ENCODE measurements at regions not wholly inside any gene's neighbourhood (a gene's known extent, or its start where the extent isn't known, plus 50 kb on each side); places are given as distances from the start of the nearest gene placed in this dataset.

DNA sequence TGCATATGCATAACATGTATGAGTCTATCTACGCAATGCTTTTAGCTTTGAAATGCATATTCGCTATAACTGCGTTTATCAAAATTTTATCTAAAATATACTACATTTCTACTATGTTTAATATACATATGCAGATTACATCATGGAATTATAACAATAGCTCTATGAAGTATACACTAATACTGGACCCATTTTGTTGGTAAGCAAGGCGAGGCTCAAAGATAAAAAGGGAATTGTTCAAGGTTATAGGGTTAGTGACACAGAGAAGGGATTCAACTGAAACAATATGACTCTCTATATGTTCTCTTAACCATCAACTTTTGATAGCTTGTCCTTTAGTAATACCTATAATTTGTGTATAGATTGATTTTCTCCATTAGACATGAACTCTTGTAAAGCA, 60.9 kb upstream of the SMIM36 start:
- Histone ChIP-seq H3K4me3 (ENCODE audit: insufficient read depth, low read depth, low read length) (no peak overlapping the region), H3K9me3 (ENCODE audit: control insufficient read depth, low read length) (no peaks in the 10 kb centered on the region), H3K4me1 (ENCODE audit: control insufficient read depth, insufficient read depth, low read length) (peaks cover 6% of the 10 kb centered on the region), H3K27me3 (ENCODE audit: control insufficient read depth, insufficient read depth, low read length, poor library complexity, severe bottlenecking) (no peaks in the 10 kb centered on the region), H3K36me3 (ENCODE audit: control insufficient read depth, insufficient read depth, low read length) (no peaks in the 10 kb centered on the region), H3K27ac (ENCODE audit: insufficient read depth, low read depth, low read length, poor library complexity, severe bottlenecking) (no peak overlapping the region)
- WGBS, 2 experiments: 88 to 90% methylated on average over 4 of the region's 4 CpGs

GRCh38 chr17:55571095-55571494, 59.8 kb upstream of the SMIM36 start:
- H3K27me3 ChIP-seq (ENCODE audit: control insufficient read depth, insufficient read depth, low read length, poor library complexity, severe bottlenecking): no peaks in the 10 kb centered on the region
- 81 to 100% methylated on average over 2 of the region's 2 CpGs for WGBS, 2 experiments
- no peak overlapping the region for H3K4me3 ChIP-seq (ENCODE audit: insufficient read depth, low read depth, low read length)
- H3K36me3 ChIP-seq (ENCODE audit: control insufficient read depth, insufficient read depth, low read length): no peaks in the 10 kb centered on the region
- H3K4me1 ChIP-seq (ENCODE audit: control insufficient read depth, insufficient read depth, low read length): peaks cover 7% of the 10 kb centered on the region
- H3K9me3 ChIP-seq (ENCODE audit: control insufficient read depth, low read length): no peaks in the 10 kb centered on the region
- H3K27ac ChIP-seq (ENCODE audit: insufficient read depth, low read depth, low read length, poor library complexity, severe bottlenecking): no peak overlapping the region

DNA sequence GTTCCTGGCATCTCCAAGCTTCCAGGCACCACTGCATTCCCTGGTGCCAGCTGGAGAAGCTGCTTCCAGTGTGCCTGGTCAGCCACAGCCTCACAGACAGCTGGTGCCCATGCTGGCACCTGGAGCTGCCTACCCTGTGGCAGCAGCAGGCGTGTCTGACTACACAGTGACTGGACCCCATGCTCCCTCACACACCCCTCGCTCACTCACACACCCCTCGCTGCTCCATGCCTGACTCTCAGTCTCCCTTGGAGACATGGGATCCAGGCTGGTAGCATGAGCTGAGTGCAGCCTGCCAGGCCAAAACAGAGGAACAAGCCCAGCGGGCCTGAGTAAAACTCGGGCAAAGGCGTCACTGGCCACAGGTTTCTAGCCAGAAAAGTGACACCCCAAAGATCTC, 59.1 kb upstream of the SMIM36 start:
- Histone ChIP-seq H3K36me3 (ENCODE audit: control insufficient read depth, insufficient read depth, low read length) (no peaks in the 10 kb centered on the region), H3K4me3 (ENCODE audit: insufficient read depth, low read depth, low read length) (no peak overlapping the region), H3K4me1 (ENCODE audit: control insufficient read depth, insufficient read depth, low read length) (peaks cover 7% of the 10 kb centered on the region), H3K27ac (ENCODE audit: insufficient read depth, low read depth, low read length, poor library complexity, severe bottlenecking) (no peak overlapping the region), H3K27me3 (ENCODE audit: control insufficient read depth, insufficient read depth, low read length, poor library complexity, severe bottlenecking) (no peaks in the 10 kb centered on the region), H3K9me3 (ENCODE audit: control insufficient read depth, low read length) (no peaks in the 10 kb centered on the region)
- WGBS, 2 experiments: 88 to 93% methylated on average over 6 of the region's 6 CpGs

DNA sequence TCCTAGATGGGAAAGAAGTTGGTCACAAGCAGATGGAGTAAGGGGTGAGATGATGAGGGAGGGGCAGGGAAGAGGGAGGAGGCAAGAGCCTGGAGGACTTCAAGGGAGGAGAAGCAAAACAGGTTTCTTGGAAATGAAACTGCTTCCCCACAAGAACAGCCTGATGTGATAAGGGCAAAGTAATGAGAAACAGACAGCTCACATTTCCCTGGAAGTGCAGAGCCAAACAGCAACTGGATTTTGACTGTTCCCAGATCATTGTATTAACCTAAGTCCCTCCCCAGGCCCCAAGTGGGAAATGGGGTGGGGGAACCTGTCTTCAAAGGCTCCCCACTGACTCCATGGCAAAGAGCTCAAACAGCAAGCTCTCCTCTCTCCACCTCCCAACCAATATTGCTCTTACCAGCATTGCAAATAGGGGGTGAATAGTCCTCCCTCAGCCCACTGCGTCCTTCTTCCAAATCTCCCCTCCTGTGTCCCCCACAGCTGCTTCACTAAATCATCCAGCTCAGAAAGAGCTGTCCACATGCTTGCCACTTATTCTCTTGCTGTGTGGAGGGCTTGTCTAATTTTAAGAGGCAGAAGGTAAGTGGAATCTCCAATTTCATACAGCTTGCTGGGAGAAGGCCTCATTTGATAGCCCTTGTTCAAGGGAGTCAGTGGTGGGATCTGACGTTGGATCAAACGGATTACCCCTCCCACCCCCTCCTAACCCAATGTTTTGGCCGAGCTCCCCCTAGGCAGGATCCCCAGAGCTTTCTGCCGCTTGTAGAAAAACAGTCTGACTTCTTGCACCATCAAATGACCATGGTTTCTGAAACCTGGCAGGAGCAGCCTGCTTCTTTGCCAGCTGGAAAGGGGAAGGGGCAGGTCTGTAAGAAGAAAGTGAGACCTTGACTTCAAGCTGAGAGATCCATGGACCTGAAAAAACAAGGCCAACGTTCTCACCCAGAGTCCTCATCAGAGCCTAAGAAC, 56.3 kb upstream of the SMIM36 start:
- Histone ChIP-seq H3K9me3 (ENCODE audit: control insufficient read depth, low read length) (no peaks in the 10 kb centered on the region), H3K4me1 (ENCODE audit: control insufficient read depth, insufficient read depth, low read length) (peaks cover 7% of the 10 kb centered on the region), H3K27me3 (ENCODE audit: control insufficient read depth, insufficient read depth, low read length, poor library complexity, severe bottlenecking) (no peaks in the 10 kb centered on the region), H3K4me3 (ENCODE audit: insufficient read depth, low read depth, low read length) (no peak overlapping the region), H3K36me3 (ENCODE audit: control insufficient read depth, insufficient read depth, low read length) (no peaks in the 10 kb centered on the region), H3K27ac (ENCODE audit: insufficient read depth, low read depth, low read length, poor library complexity, severe bottlenecking) (no peak overlapping the region)
- WGBS, 2 experiments: 60% methylated on average over 6 of the region's 6 CpGs

DNA sequence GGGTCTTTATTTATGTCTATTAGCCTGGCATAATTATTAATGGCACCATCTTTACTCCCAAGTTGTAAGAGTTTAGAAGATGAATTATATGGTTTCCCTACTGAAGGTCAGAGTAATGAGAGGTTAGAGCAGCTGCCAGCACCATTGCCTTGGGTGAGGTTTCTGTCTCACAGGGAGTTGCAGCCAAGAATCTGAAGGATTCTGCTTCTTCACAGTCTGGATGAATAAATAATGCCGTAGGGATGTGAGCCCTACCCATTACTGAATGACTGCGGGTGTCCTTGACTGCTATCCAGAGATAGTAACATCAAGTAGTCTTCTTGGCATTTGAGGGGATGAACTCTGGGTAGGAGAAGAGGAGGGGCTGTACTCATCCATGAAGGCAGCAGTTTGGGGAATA, 52.8 kb upstream of the SMIM36 start:
- 91 to 93% methylated on average over 2 of the region's 2 CpGs for WGBS, 2 experiments
- H3K9me3 ChIP-seq (ENCODE audit: control insufficient read depth, low read length): no peaks in the 10 kb centered on the region
- no peak overlapping the region for H3K4me3 ChIP-seq (ENCODE audit: insufficient read depth, low read depth, low read length)
- H3K4me1 ChIP-seq (ENCODE audit: control insufficient read depth, insufficient read depth, low read length): peaks cover 7% of the 10 kb centered on the region
- no peaks in the 10 kb centered on the region for H3K36me3 ChIP-seq (ENCODE audit: control insufficient read depth, insufficient read depth, low read length)
- H3K27me3 ChIP-seq (ENCODE audit: control insufficient read depth, insufficient read depth, low read length, poor library complexity, severe bottlenecking): no peaks in the 10 kb centered on the region
- no peak overlapping the region for H3K27ac ChIP-seq (ENCODE audit: insufficient read depth, low read depth, low read length, poor library complexity, severe bottlenecking)

DNA sequence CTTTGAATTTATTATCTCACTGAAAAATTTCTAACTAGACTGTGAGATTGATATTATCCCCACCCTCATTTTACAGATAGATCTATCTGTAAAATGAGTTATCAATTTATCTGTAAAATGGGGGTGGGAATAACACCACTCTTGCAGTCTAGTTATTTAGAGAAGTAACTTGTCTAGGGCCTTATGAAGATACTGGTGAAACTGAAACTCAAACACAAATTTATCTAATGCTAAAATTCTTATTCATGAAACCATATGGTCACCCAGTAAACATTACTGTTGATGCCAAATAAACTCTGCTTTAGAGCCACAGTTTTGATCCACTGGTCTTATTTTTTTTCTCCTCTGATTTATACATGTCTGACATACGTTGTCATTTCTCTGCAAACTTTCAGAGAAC, 52.1 kb upstream of the SMIM36 start:
- H3K9me3 ChIP-seq (ENCODE audit: control insufficient read depth, low read length): no peaks in the 10 kb centered on the region
- H3K27ac ChIP-seq (ENCODE audit: insufficient read depth, low read depth, low read length, poor library complexity, severe bottlenecking): no peak overlapping the region
- 100% methylated on average over 1 of the region's 1 CpG; no CpG with 5 or more reads in 1 of the 2 experiments for WGBS, 2 experiments
- H3K4me3 ChIP-seq (ENCODE audit: insufficient read depth, low read depth, low read length): no peak overlapping the region
- H3K27me3 ChIP-seq (ENCODE audit: control insufficient read depth, insufficient read depth, low read length, poor library complexity, severe bottlenecking): no peaks in the 10 kb centered on the region
- peaks cover 7% of the 10 kb centered on the region for H3K4me1 ChIP-seq (ENCODE audit: control insufficient read depth, insufficient read depth, low read length)
- no peaks in the 10 kb centered on the region for H3K36me3 ChIP-seq (ENCODE audit: control insufficient read depth, insufficient read depth, low read length)

GRCh38 chr17:55561973-55562495, 50.8 kb upstream of the SMIM36 start:
- Histone ChIP-seq H3K27me3 (ENCODE audit: control insufficient read depth, insufficient read depth, low read length, poor library complexity, severe bottlenecking) (no peaks in the 10 kb centered on the region), H3K36me3 (ENCODE audit: control insufficient read depth, insufficient read depth, low read length) (no peaks in the 10 kb centered on the region), H3K27ac (ENCODE audit: insufficient read depth, low read depth, low read length, poor library complexity, severe bottlenecking) (no peak overlapping the region), H3K9me3 (ENCODE audit: control insufficient read depth, low read length) (no peaks in the 10 kb centered on the region), H3K4me1 (ENCODE audit: control insufficient read depth, insufficient read depth, low read length) (peaks cover under 1% of the 10 kb centered on the region), H3K4me3 (ENCODE audit: insufficient read depth, low read depth, low read length) (no peak overlapping the region)
- WGBS, 2 experiments: 92 to 93% methylated on average over 4 of the region's 4 CpGs

- WGBS, 2 experiments: 92 to 95% methylated on average over 26 of the region's 26 CpGs
- Histone ChIP-seq H3K27ac (ENCODE audit: insufficient read depth, low read depth, low read length, poor library complexity, severe bottlenecking) (no peak overlapping the region), H3K27me3 (ENCODE audit: control insufficient read depth, insufficient read depth, low read length, poor library complexity, severe bottlenecking) (no peaks in the 10 kb centered on the region), H3K4me3 (ENCODE audit: insufficient read depth, low read depth, low read length) (no peak overlapping the region), H3K4me1 (ENCODE audit: control insufficient read depth, insufficient read depth, low read length) (no peaks in the 10 kb centered on the region), H3K9me3 (ENCODE audit: control insufficient read depth, low read length) (no peaks in the 10 kb centered on the region), H3K36me3 (ENCODE audit: control insufficient read depth, insufficient read depth, low read length) (no peaks in the 10 kb centered on the region)
These were observed 50.2 kb upstream of the SMIM36 start for GRCh38 chr17:55561316-55561972.

All from ectodermal cell (in vitro differentiated cells).